Stomach (tissue), 8 donors: ENCODE measurements at regions not wholly inside any gene's neighbourhood (a gene's known extent, or its start where the extent isn't known, plus 50 kb on each side); places are given as distances from the start of the nearest gene placed in this dataset.

ENCODE experiments used
- DNase-seq, 2 donors: peaks; one replicate each; pipeline versions ENCODE4 v3.0.0 to v3.0.0-alpha.2; 2013 to 2019
- H3K27ac ChIP-seq, 5 donors: fragments of 200-600 bp in 4 of 5; sonication (generic) in 4 of 5; one replicate each; pipeline ENCODE4 v1.5.1; 2013 to 2019; ENCODE audit warnings: mild to moderate bottlenecking in 1 of 5, moderate library complexity in 1 of 5
- H3K27me3 ChIP-seq, 3 donors: fragments of 200-600 bp; sonication (generic); one replicate each; pipeline ENCODE4 v1.5.1; 2017 to 2019; ENCODE audit warnings: mixed run types in 1 of 3
- H3K36me3 ChIP-seq, 4 donors: fragments of 200-600 bp; sonication (generic); 1 replicate in 3 of 4; 2 replicates in 1 of 4; pipeline ENCODE4 v1.5.1; 2016 to 2019
- H3K4me1 ChIP-seq, 4 donors: fragments of 200-600 bp; sonication (generic); one replicate each; pipeline ENCODE4 v1.5.1; 2016 to 2019
- H3K4me3 ChIP-seq, 4 donors: fragments of 200-600 bp; sonication (generic) in 3 of 4; one replicate each; pipeline ENCODE4 v1.5.1; 2016 to 2019; ENCODE audit warnings: mild to moderate bottlenecking in 1 of 4
- H3K9me3 ChIP-seq, 4 donors: fragments of 200-600 bp; sonication (generic); one replicate each; pipeline ENCODE4 v1.5.1; 2016 to 2019
- EP300 ChIP-seq: sonication (generic); formaldehyde crosslinking; IDR thresholded peaks from one replicate; pipeline ENCODE4 v1.6.1; 2017; ENCODE audit warnings: antibody characterized with exemption
- POLR2A ChIP-seq, 4 donors: fragments of 450-650 bp; IDR thresholded peaks; one replicate each; pipeline ENCODE4 v1.6.1; 2016; ENCODE audit warnings: antibody characterized with exemption in 4 of 4, control low read depth in 2 of 4, mild to moderate bottlenecking in 1 of 4, moderate library complexity in 1 of 4
- POLR2AphosphoS5 ChIP-seq, 3 donors: sonication (generic); formaldehyde crosslinking; IDR thresholded peaks; one replicate each; pipeline ENCODE4 v1.6.1; 2016; ENCODE audit warnings: antibody characterized with exemption in 3 of 3
- WGBS, 5 donors: extraction: QIAGEN DNeasy Blood & Tissue Kit in 3 of 5; methylation state at CpG; one replicate each; pipeline versions ENCODE4 v1.1.5 to v1.1.7; 2013 to 2018; 5-methylcytosine and 5-hydroxymethylcytosine counted together
- intact Hi-C: fragments of 100-400 bp; cut with DNase I; formaldehyde crosslinking; loops from one replicate; pipeline ENCODE4 v1.15.1; 2023; ENCODE audit warnings: low total_unique reads
- TF ChIP-seq, protein P1 (sequence below), 7 experiments: fragments of 450-650 bp in 4 of 7; fragments of 200-600 bp in 3 of 7; sonication (generic) in 3 of 7; IDR thresholded peaks; one replicate each; pipeline ENCODE4 v1.5.1; 2016 to 2019; ENCODE audit warnings: antibody characterized with exemption in 7 of 7, control low read depth in 2 of 7, mild to moderate bottlenecking in 1 of 7
- donor health status: healthy with polysubstance abuse.
- donor health status: Bipolar disorder and iron deficiency.
- donor health status: healthy.

DNA sequence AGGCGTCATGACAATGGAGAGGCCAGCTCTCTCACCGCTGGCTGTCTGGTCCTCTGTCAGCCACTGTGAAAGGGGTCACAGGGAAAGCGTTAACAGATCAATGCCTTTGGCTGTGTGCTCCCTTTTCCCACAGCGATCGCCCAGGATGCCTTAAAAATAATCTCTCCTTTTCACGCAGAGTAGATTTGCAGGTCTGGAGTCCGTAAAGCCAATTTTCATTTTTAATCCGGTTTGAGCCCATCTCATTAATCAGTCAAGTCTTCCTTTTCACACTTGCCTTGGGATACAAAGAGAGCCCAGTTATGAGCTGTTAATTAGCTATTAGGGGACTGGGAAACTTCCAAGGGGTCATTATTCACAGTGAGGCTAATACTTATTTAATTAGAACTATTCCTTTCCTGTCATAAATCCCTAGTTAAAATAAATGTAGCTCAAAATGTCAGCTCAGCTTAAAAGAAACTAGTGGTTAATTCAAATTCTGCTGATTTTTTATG is 104.3 kb upstream of the RASGRP1 start:
- intact Hi-C loops: no loop called here
- TF ChIP-seq POLR2A (IDR thresholded peaks at IDR 0.05) (no peak), EP300 (no peak), POLR2AphosphoS5 (IDR thresholded peaks at IDR 0.05) (no peak)
- TF ChIP-seq, protein P1, sequence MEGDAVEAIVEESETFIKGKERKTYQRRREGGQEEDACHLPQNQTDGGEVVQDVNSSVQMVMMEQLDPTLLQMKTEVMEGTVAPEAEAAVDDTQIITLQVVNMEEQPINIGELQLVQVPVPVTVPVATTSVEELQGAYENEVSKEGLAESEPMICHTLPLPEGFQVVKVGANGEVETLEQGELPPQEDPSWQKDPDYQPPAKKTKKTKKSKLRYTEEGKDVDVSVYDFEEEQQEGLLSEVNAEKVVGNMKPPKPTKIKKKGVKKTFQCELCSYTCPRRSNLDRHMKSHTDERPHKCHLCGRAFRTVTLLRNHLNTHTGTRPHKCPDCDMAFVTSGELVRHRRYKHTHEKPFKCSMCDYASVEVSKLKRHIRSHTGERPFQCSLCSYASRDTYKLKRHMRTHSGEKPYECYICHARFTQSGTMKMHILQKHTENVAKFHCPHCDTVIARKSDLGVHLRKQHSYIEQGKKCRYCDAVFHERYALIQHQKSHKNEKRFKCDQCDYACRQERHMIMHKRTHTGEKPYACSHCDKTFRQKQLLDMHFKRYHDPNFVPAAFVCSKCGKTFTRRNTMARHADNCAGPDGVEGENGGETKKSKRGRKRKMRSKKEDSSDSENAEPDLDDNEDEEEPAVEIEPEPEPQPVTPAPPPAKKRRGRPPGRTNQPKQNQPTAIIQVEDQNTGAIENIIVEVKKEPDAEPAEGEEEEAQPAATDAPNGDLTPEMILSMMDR (IDR thresholded peaks at IDR 0.05): no peak

DNA sequence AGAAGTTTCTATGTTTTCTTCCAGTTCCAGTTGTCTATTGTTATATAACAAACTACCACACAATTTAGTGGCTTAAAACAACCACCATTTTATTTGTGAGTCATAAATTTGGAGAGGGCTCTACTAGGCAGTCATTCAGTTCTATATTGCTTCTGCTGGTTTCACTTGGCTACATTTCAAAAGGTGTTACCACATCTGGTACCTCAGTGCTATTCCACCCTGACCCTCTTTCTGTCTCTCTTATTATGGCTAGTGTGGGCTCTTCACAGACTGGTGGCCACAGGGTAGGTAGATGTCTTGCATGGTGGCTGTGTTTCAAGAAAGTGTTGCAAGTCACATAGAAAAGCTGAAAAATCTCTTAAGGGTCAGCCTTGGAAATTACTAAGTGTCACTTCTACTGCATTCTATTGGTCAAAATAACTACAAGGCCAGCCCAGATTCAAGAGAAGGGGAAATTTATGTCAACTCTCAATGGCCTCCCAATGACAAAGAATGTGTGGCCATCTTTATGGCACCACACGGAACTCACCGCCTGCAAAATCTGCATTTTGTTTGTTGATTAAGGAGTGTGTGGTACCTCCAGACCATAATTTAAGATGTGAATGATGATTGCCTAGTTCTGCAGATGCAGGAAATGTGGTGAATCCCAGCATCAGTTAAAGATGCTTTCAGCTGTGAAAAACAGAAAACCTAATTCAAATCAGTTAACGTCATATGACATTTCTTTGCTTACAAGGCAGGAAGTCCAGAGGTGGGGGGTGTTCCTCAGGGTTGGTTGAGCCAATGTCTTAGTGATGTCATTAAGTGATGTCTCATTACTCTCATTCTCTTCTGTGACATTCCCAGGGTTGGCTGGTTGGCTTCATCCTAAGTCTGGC is 105.8 kb upstream of the RASGRP1 start:
- peak overlapping the region in 1 of 5 donors; percentile 52 for H3K27ac ChIP-seq
- H3K27me3 ChIP-seq: peaks cover 0 to 10% (median 0%) of the 10 kb centered on the region in 3 donors
- H3K4me1 ChIP-seq: no peaks in the 10 kb centered on the region
- no peaks in the 10 kb centered on the region for H3K9me3 ChIP-seq
- intact Hi-C loops: no loop called here
- TF ChIP-seq POLR2AphosphoS5 (IDR thresholded peaks at IDR 0.05) (no peak), POLR2A (IDR thresholded peaks at IDR 0.05) (no peak), EP300 (no peak)
- TF ChIP-seq, protein P1 (IDR thresholded peaks at IDR 0.05): no peak
- DNase-seq: peak in 1 of 2 donors; percentile 66
- WGBS, 5 donors: 74 to 87% (median 82%) methylated on average over 3 of the region's 3 CpGs
- no peak overlapping the region for H3K4me3 ChIP-seq
- H3K36me3 ChIP-seq: no peaks in the 10 kb centered on the region

More for the DNA sequence above, 104.3 kb upstream of the RASGRP1 start:
- Histone ChIP-seq H3K4me3 (no peak overlapping the region), H3K27me3 (peaks cover 0 to 10% (median 0%) of the 10 kb centered on the region in 3 donors), H3K36me3 (no peaks in the 10 kb centered on the region), H3K27ac (no peak overlapping the region), H3K4me1 (no peaks in the 10 kb centered on the region), H3K9me3 (no peaks in the 10 kb centered on the region)
- 60 to 74% (median 72%) methylated on average over 8 of the region's 8 CpGs for WGBS, 5 donors
- no peak for DNase-seq

DNA sequence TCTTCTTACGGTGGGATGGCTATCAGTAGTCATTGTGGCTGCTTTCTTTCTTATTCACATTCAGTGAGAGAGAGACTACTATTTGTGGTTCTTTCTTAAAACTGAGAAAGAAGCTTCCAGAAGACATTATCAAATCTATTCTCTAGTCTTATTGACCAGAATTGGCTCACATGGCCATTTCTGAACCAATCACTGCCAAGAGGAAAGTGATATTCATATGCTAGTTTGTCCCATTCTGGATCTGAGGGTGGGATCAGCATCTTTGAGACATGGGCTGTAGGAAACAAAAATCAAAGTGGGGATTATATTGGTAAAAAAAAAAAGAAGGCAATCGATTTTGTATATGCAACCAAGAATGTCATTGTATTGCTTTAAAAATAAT is 106.4 kb upstream of the RASGRP1 start:
- no peak for DNase-seq
- 75 to 96% (median 90%) methylated on average over 2 of the region's 2 CpGs for WGBS, 5 donors
- Histone ChIP-seq H3K9me3 (no peaks in the 10 kb centered on the region), H3K27me3 (peaks cover 0 to 10% (median 0%) of the 10 kb centered on the region in 3 donors), H3K27ac (peak overlapping the region in 1 of 5 donors; percentile 52), H3K36me3 (no peaks in the 10 kb centered on the region), H3K4me3 (no peak overlapping the region), H3K4me1 (no peaks in the 10 kb centered on the region)
- no peak for TF ChIP-seq POLR2A (IDR thresholded peaks at IDR 0.05)
- TF ChIP-seq POLR2AphosphoS5 (IDR thresholded peaks at IDR 0.05): no peak
- TF ChIP-seq EP300: no peak
- TF ChIP-seq, protein P1 (IDR thresholded peaks at IDR 0.05): no peak
- intact Hi-C loops: no loop called here

DNA sequence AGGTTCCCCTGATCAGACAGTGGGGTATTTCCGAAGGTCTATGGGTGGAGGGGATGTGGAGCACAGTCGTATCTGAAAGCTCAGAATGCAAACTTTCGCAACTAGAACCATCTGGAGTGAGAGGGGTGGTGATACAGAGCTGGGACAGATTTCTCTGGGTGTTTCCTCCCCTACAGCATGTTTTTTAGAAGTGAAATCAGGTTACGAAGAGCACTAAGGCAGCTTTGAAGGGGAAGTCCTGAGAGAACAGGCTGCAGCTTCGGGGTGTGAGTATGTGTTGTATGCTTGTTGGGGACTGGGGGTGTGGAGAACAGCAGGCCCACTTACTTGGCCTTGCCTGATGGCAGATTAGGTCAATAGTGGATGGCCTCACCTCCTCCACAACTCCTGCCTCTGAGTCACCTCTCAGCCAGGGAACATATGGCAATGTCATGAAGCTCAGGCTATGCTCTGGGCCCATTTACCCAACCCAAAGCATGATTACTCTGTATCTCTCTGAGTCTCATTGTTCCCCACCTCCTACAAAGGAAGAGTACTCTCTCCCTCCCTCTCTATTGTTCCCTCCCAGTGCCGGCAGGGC is 107.2 kb upstream of the RASGRP1 start:
- Histone ChIP-seq H3K27ac (peak overlapping the region in 1 of 5 donors; percentile 52), H3K36me3 (no peaks in the 10 kb centered on the region), H3K27me3 (peaks cover 0 to 10% (median 0%) of the 10 kb centered on the region in 3 donors), H3K4me1 (no peaks in the 10 kb centered on the region), H3K4me3 (no peak overlapping the region), H3K9me3 (no peaks in the 10 kb centered on the region)
- no peak for TF ChIP-seq POLR2AphosphoS5 (IDR thresholded peaks at IDR 0.05)
- TF ChIP-seq, protein P1 (IDR thresholded peaks at IDR 0.05): no peak
- TF ChIP-seq EP300: no peak
- TF ChIP-seq POLR2A (IDR thresholded peaks at IDR 0.05): no peak
- intact Hi-C loops: no loop called here
- WGBS, 5 donors: 76 to 82% (median 80%) methylated on average over 6 of the region's 6 CpGs
- no peak for DNase-seq
